ENCODE measurements at regions not wholly inside any gene's neighbourhood (a gene's known extent, or its start where the extent isn't known, plus 50 kb on each side); places are given as distances from the start of the nearest gene placed in this dataset.

GRCh38 chr7:51980812-51981211 is 664.2 kb upstream of the COBL start:
- Histone ChIP-seq H3K4me3 (no peak overlapping the region), H3K27me3 (no peaks in the 10 kb centered on the region), H3K27ac (no peak overlapping the region), H3K36me3 (no peaks in the 10 kb centered on the region), H3K4me1 (no peaks in the 10 kb centered on the region), H3K9me3 (no peaks in the 10 kb centered on the region)
- WGBS, 5 donors = 60 to 92% (median 80%) methylated on average over 2 of the region's 2 CpGs
- intact Hi-C loops (cut with DNase I; ENCODE audit: low total_unique reads) = no loop called here
- DNase-seq = no peak
- no peak for TF ChIP-seq EP300 (IDR thresholded peaks at IDR 0.05)
- no peak for TF ChIP-seq CTCF (IDR thresholded peaks at IDR 0.05)
- no peak for TF ChIP-seq POLR2A (IDR thresholded peaks at IDR 0.05)
- TF ChIP-seq POLR2AphosphoS5 (IDR thresholded peaks at IDR 0.05) = no peak

DNA sequence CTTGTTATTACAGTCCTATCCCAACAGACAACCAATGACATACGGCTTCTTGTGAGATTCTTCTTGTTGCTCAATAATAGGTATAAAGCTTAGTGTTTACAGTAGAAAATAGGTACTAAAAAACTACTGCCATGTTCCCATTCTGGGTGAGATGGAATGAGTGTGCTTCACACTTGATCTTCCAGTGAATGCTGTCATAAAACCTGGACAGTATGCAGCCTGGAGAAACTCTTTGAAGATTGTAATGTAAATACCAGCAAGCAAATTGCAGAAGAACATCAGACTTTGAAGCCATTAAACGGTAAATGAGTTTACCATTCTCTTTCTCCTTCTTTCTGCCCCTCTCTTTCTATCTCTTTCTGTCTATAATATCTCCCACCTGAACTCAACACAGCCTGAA is 663.7 kb upstream of the COBL start:
- Histone ChIP-seq H3K4me3 (no peak overlapping the region), H3K27me3 (no peaks in the 10 kb centered on the region), H3K36me3 (no peaks in the 10 kb centered on the region), H3K4me1 (no peaks in the 10 kb centered on the region), H3K9me3 (no peaks in the 10 kb centered on the region), H3K27ac (no peak overlapping the region)
- no peak for DNase-seq
- TF ChIP-seq CTCF (IDR thresholded peaks at IDR 0.05) (no peak), EP300 (IDR thresholded peaks at IDR 0.05) (no peak), POLR2AphosphoS5 (IDR thresholded peaks at IDR 0.05) (no peak), POLR2A (IDR thresholded peaks at IDR 0.05) (no peak)
- intact Hi-C loops (cut with DNase I; ENCODE audit: low total_unique reads) = no loop called here
- WGBS, 5 donors = 69 to 80% (median 70%) methylated on average over 2 of the region's 2 CpGs

- Histone ChIP-seq H3K27me3 (no peaks in the 10 kb centered on the region), H3K36me3 (no peaks in the 10 kb centered on the region)
- intact Hi-C loops (cut with DNase I; ENCODE audit: low total_unique reads) = no loop called here
Observed at GRCh38 chr7:51977913-51978312, 661.3 kb upstream of the COBL start.

GRCh38 chr7:51973939-51974338 is 657.3 kb upstream of the COBL start:
- 38 to 52% (median 43%) methylated on average over 3 of the region's 3 CpGs for WGBS, 5 donors

More at GRCh38 chr7:51977913-51978312, 661.3 kb upstream of the COBL start:
- Histone ChIP-seq H3K9me3 (no peaks in the 10 kb centered on the region), H3K4me3 (no peak overlapping the region), H3K4me1 (no peaks in the 10 kb centered on the region), H3K27ac (no peak overlapping the region)
- TF ChIP-seq CTCF (IDR thresholded peaks at IDR 0.05) = no peak
- no peak for TF ChIP-seq POLR2AphosphoS5 (IDR thresholded peaks at IDR 0.05)
- TF ChIP-seq EP300 (IDR thresholded peaks at IDR 0.05) = no peak
- TF ChIP-seq POLR2A (IDR thresholded peaks at IDR 0.05) = no peak
- DNase-seq = no peak

More at GRCh38 chr7:51973939-51974338, 657.3 kb upstream of the COBL start:
- H3K4me3 ChIP-seq = no peak overlapping the region
- no peaks in the 10 kb centered on the region for H3K4me1 ChIP-seq
- no peak for DNase-seq
- H3K27ac ChIP-seq = no peak overlapping the region
- H3K36me3 ChIP-seq = no peaks in the 10 kb centered on the region
- intact Hi-C loops (cut with DNase I; ENCODE audit: low total_unique reads) = no loop called here
- TF ChIP-seq EP300 (IDR thresholded peaks at IDR 0.05) = no peak
- TF ChIP-seq POLR2AphosphoS5 (IDR thresholded peaks at IDR 0.05) = no peak
- no peak for TF ChIP-seq POLR2A (IDR thresholded peaks at IDR 0.05)
- TF ChIP-seq CTCF (IDR thresholded peaks at IDR 0.05) = no peak
- no peaks in the 10 kb centered on the region for H3K27me3 ChIP-seq
- no peaks in the 10 kb centered on the region for H3K9me3 ChIP-seq
